ENCODE measurements at regions not wholly inside any gene's neighbourhood (a gene's known extent, or its start where the extent isn't known, plus 50 kb on each side); places are given as distances from the start of the nearest gene placed in this dataset.

- Histone ChIP-seq H3K4me1 (peaks cover 10% of the 10 kb centered on the region), H3K27ac (no peak overlapping the region), H3K27me3 (ENCODE audit: low read depth) (no peaks in the 10 kb centered on the region), H3K36me3 (no peaks in the 10 kb centered on the region), H3K9me3 (no peaks in the 10 kb centered on the region), H3K4me3 (no peak overlapping the region)
- ATAC-seq (no peak), DNase-seq (no peak)
- TF ChIP-seq CTCF (IDR thresholded peaks at IDR 0.05) = no peak
- intact Hi-C loops (cut with DNase I) = no loop called here
These were observed 220.7 kb upstream of the KCNJ16 start for GRCh38 chr17:69854225-69854780.

GRCh38 chr17:69856946-69857345 is 218.1 kb upstream of the KCNJ16 start:
- Histone ChIP-seq H3K4me1 (peaks cover 10% of the 10 kb centered on the region), H3K9me3 (no peaks in the 10 kb centered on the region), H3K36me3 (no peaks in the 10 kb centered on the region), H3K4me3 (no peak overlapping the region), H3K27ac (no peak overlapping the region), H3K27me3 (ENCODE audit: low read depth) (no peaks in the 10 kb centered on the region)
- intact Hi-C loops (cut with DNase I) = no loop called here
- TF ChIP-seq CTCF (IDR thresholded peaks at IDR 0.05) = no peak
- DNase-seq (no peak), ATAC-seq (no peak)

- ATAC-seq = no peak
- Histone ChIP-seq H3K4me3 (no peak overlapping the region), H3K27ac (no peak overlapping the region), H3K4me1 (peaks cover 10% of the 10 kb centered on the region), H3K27me3 (ENCODE audit: low read depth) (no peaks in the 10 kb centered on the region), H3K9me3 (no peaks in the 10 kb centered on the region), H3K36me3 (no peaks in the 10 kb centered on the region)
- intact Hi-C loops (cut with DNase I) = no loop called here
- no peak for TF ChIP-seq CTCF (IDR thresholded peaks at IDR 0.05)
- DNase-seq = no peak
These were observed 217.6 kb upstream of the KCNJ16 start for GRCh38 chr17:69857412-69857835.

- no peak overlapping the region for H3K27ac ChIP-seq
- H3K27me3 ChIP-seq (ENCODE audit: low read depth) = no peaks in the 10 kb centered on the region
- peaks cover 6% of the 10 kb centered on the region for H3K4me1 ChIP-seq
- H3K9me3 ChIP-seq = no peaks in the 10 kb centered on the region
- intact Hi-C loops (cut with DNase I) = no loop called here
- DNase-seq (no peak), ATAC-seq (no peak)
- TF ChIP-seq CTCF (IDR thresholded peaks at IDR 0.05) = no peak
- H3K36me3 ChIP-seq = no peaks in the 10 kb centered on the region
- no peak overlapping the region for H3K4me3 ChIP-seq
These were observed 216.6 kb upstream of the KCNJ16 start for GRCh38 chr17:69858460-69858859.

GRCh38 chr17:69860142-69860680 is 214.8 kb upstream of the KCNJ16 start:
- Histone ChIP-seq H3K4me3 (no peak overlapping the region), H3K36me3 (no peaks in the 10 kb centered on the region), H3K4me1 (no peaks in the 10 kb centered on the region), H3K9me3 (no peaks in the 10 kb centered on the region), H3K27me3 (ENCODE audit: low read depth) (no peaks in the 10 kb centered on the region), H3K27ac (no peak overlapping the region)
- TF ChIP-seq CTCF (IDR thresholded peaks at IDR 0.05) = no peak
- ATAC-seq = no peak
- no peak for DNase-seq
- intact Hi-C loops (cut with DNase I) = no loop called here

Measured in lower lobe of right lung (tissue), 2 donors.